ENCODE measurements at regions not wholly inside any gene's neighbourhood (a gene's known extent, or its start where the extent isn't known, plus 50 kb on each side); places are given as distances from the start of the nearest gene placed in this dataset.

DNA sequence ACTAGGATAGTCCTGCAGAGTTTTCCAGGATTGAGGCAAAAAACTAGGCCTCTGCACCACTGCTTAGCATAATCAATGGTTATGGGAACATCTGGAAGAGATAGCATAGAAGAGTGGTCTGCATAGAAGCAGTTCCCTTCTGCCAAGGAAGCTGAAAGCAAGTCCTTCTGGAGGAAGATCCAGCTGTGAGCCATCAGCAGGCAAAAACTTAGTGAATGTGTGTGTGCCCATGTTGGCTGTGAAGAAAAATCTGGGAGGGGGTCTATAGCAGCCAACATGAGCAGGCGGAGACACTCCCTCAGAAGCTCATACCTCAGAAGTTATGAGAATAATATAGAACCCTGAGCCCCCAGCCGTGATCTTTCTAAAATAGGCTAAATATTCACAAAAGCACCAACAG is 228.1 kb upstream of the STEAP1 start:
- DNase-seq (ENCODE audit: low read depth, low spot score), result no peak

DNA sequence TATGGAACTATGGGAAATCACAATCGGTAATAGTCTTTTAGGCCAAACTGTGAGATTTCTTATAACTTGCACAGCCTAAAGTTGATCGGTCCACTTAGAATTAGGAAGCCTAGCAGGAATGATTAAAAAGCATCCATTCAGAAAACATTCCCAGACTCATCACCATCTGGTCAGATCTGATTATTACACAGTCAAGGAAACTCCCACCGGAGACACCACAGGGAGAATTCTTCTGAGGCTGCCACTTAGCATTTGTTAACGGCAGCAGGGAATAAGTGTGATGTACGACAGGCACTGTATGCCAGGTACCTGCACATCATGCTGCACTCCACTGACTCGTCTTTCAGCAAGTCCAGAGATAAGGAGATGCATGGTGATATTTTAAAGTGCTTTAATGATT is 227.6 kb upstream of the STEAP1 start:
- DNase-seq (ENCODE audit: low read depth, low spot score), result no peak

DNA sequence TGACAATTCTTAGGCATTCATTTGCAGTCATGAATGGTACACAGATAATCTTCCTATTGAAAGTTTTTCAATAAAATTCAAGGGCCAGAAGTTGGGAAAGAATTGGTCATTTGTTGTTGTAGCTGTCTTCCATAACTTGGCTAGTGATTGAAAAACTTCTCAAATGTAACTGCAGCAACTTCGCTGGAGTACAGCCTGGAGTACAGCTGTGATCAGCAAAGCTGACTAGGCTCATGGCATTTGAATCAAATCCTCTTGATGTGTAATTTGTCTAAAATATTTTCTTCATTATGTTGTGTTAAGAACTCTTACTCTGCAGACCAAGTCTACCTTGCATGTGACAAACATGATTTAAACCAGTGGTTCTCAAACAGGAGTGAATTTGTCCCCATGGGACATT is 226.5 kb upstream of the STEAP1 start:
- no peak for DNase-seq (ENCODE audit: low read depth, low spot score)

DNA sequence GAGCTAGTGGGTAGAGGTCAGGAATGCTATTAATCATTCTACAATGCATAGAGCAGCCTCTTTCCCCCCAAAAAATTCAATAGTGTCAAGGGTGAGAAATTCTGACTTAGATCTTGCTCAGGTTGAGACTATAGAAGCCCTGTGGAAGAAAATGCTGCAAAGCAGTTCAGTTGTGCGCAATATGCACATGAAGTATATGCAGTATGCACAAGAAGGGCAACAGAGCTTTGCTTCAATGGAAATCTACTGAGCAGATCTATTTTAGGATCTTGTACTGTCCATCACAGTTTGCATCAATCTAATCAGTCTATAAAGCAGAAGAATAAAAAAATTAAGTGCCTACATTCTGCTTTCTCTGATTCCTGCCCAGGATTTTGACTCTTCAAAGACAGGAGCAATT is 225.8 kb upstream of the STEAP1 start:
- DNase-seq (ENCODE audit: low read depth, low spot score), result no peak

DNA sequence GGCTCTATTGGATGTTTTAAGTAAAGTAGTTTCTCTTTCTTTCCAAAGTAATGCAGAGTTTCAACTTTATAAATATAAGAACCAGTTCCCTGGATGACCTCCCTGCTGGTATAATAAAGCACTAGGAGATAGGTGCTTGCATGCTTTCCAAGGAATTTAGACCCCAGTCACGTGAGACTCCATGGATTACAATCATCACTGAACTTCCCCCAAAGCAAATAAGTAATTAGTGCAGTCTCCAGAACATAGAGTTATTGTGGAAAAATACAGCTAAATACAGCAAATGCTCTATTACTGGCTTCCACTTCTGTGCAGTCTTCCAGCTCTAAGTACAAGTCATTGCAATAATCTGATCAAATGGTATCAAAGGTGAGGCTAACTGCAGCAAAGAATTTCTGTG is 220.2 kb upstream of the STEAP1 start:
- no peak for DNase-seq (ENCODE audit: low read depth, low spot score)

DNA sequence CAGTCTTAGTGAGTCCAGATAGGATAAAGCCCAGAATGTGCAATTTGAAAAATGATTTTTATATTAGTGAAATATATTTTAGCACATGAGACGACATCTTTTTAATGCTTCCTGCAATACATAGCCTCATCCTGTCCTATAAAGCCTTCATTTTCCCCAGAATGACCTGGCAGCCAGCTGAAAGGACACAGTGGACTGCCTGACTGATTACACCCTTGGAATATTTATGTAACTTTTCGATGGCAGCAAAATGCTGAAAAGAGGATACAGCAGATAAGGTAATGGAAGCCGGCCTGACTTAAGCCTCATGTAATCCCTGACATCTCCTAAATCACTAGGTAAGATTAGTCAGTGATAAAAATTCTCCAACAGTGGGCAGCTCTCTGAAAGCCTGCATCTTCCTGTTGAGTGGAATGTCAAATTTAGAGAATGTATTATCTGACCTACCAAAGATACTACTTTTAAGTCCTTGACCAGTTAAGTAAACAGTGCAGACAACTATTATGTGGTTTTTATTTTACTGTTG is 210.7 kb upstream of the STEAP1 start:
- DNase-seq (ENCODE audit: low read depth, low spot score), result no peak

DNA sequence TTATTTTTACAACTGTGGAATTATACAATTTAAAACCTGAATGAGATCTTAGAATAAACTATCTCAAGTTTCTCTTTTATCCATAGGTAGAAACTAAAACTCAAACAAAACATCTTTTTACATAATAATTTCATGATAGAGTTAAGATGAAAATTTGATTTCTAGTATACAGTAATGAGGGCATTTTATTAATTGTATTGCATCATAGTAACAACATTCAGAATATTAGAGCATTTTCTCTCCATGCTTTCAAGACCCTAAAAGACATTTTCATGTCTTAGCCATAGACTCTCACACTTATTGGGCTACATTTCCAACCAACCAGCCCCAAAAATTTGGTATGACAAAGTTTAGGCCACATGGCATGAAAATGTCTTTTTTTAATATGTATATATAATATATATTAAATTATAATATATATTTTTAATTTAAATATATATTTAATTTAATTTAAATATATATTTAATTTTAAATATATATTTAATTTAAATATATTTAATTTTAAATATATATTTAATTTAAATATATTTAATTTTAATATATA is 195.7 kb upstream of the STEAP1 start:
- no peak for DNase-seq (ENCODE audit: low read depth, low spot score)

DNA sequence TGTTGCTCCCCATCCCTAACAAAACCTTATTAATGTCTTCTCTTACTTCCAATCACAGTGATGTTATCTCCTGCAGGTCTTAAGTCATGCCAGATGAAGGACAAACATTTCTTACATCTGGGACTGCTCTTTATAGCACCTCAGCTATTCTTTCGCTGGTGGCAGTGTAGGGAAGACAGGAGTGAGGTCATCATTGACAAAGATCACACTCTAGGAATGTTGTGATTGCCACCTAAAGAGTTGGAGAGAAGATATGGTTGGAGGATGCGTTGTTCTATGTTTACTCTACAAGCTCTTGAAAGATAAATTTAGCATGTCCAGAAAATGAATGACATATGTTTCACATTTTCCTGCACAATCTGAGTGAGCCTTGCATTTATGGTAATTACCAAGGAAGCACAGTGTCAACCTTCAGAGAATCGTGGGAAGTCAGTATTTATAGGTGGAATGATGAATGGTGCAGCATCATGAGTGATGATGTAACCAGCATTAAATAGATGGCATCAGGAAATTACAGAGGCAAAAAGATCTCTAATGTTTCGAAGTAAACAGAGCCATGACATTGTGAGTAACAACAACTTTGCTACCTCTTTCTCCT is 188.1 kb upstream of the STEAP1 start:
- DNase-seq (ENCODE audit: low read depth, low spot score), result no peak

DNA sequence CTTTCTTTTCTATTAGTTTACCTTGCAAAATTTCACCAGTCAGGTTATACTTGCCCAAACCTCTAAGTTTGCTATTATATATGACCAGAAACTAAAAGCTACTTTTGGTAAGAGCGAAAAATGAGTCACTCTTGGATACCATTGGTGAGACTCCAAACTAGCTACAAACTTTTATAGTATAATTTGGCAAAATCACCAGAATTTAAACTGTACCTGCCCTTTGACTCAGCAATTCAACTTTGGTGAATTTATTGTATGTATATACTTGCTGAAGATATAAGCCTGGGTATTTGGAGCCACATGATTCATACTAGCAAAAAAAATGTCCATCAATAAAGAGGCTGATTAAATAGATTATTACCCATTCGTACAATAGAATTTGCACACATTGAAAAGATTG is 178.7 kb upstream of the STEAP1 start:
- DNase-seq (ENCODE audit: low read depth, low spot score), result no peak

DNA sequence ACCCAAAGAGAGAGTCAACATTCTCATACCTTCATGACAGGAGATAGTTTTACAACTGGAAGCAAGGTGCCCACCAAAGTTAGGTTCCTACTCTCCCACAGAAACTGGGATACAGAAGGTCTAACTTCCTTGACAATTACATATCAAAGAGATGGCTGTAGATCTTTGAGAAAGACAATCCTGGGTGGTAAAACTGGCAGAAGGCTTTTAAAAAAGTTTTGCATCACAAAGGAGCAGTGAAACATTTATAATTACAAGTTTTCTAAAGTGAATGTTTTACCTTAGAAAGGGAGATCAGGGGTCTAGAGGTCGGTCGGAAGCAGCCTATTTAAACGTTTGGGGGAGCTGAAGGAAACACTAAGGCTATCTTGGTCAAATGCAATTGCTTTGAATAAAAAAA is 166.6 kb upstream of the STEAP1 start:
- DNase-seq (ENCODE audit: low read depth, low spot score), result no peak

DNA sequence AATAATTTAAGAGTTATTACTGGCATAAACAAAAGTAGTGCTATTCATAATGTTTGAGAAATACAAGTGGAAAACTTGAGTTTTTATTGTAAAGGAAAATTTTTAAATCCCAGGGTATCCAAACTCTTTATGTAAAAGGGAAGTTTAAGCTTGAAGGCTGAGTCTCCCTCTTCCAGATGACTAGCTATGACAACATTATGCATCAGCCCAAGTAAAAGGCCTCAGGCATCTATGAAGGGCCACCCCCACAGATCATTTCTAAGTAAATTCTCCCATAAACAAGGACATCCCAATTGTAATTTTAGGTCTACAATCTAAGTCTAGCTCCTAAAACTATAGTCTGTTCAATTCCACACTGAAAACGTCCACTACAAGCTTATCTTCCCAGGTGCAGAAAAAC is 166.2 kb upstream of the STEAP1 start:
- no peak for DNase-seq (ENCODE audit: low read depth, low spot score)

DNA sequence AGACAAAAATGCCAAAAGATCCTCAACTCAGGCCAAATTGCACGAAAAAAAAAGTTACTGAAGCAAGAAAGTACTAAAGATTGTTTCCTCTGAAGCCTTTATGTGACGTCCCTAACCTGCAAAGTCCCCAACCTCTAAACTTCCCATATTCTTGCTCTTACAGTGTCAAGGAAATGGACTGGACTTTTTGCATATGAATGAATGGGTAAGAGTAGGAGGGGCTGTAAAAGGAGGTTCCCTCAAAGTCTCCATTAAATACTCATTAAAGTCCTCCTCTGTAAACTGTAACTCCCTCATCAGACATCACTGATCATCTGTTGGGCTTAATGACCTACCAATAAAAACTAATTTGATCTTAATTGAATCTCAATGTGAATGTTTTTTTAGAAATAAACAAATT is 164.8 kb upstream of the STEAP1 start:
- no peak for DNase-seq (ENCODE audit: low read depth, low spot score)

DNA sequence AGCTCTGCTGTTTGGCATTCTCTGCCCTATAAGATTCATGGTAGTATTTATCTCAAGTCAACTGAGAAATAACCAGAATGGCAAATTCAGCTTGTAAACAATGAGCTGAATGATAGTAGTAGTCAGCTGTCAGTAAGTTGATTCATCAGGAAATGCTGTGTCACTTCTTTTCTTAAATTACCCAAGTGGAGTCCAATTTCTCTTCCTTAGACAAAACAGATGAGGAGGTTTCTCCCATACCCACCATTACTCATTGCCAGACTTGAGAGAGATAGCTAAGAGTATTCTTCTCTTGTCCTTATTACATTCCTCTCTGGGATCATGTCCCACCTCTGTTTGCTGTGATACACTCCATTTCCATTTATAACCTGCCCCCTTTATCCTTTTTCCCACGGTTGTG is 159.8 kb upstream of the STEAP1 start:
- DNase-seq (ENCODE audit: low read depth, low spot score), result no peak

DNA sequence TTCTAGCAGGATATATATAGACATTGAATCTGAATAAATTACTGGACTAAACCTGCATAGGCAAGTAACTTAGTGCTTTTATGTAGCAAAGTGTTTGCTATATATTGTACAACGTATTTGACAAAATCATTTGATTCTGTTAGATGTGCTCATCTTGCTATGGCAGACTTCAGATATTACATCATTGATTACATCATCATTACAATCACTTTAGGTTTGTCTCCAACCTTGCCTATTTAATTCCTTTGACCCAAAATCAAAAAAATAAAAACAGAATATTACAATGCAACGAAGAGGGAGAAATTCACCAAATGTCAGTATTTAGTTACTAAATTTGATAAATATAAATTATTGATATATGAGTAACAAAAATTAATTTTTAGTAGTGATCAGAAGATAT is 155.7 kb upstream of the STEAP1 start:
- no peak for DNase-seq (ENCODE audit: low read depth, low spot score)

DNA sequence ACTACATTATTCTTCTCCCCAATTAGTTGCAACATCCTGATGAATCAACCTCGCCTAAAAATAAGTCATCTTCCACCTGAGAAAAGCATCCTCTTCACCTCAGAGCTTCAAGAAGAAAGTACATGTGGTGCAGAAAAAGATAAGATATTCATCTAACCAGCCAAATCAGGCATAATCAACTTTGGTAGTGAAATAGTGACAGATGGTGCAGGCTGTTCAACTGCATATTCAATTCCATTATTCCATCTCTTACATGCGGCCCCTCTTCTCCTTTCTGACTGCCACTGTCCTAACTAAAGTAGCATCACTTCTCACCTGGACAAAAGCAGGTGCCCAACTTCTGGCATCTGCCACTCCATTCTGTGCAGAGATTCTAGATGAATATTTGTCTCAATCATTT is 148.4 kb upstream of the STEAP1 start:
- no peak for DNase-seq (ENCODE audit: low read depth, low spot score)

DNA sequence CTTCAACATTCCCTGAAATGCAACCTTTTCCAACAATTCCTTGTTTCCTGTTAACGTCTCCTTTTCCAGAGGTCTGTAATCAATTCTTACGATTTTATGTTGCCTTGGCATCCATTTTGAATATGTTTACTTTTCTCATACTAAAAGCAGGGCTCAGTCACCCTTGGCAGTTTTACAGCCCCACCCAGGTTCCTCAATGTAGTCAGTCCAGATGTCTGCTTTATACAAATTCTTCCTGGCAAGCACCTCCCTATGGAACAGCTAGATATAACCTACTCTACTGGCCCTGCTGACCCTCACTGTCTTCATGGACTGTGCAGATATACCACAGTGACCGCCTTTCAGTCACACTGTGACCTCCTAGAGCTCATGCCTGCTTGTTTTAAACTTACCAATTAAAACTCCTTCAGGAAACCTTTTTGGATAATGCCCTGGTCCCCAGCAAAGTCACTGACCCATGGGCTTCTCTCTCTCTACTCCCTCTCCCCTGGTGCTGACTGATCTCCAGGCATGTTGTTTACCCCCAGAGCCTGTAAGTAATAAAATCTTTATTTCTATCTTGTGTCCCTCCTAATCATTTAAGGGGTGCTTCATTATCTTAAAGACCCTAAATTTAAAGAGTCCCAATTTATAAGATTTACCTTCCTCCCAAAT is 147.1 kb upstream of the STEAP1 start:
- no peak for DNase-seq (ENCODE audit: low read depth, low spot score)

DNA sequence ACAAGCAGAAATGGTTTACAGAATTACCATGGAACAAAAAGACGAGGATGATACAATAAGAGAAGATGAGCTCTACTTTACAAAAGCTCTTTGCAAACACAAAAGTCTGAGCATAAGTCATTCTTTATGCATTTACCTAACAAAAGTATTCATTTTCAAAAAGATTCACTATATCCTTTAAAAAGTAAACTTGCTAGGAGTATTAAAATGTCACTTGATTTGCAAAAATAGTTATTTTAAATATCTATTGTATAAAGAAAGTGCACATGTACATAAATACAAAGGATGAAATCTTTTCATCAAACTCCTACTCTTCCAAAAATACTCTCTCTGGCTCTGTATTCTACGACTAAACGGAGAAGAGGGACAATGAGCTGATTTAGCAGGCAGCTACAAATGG is 146.4 kb upstream of the STEAP1 start:
- no peak for DNase-seq (ENCODE audit: low read depth, low spot score)

DNA sequence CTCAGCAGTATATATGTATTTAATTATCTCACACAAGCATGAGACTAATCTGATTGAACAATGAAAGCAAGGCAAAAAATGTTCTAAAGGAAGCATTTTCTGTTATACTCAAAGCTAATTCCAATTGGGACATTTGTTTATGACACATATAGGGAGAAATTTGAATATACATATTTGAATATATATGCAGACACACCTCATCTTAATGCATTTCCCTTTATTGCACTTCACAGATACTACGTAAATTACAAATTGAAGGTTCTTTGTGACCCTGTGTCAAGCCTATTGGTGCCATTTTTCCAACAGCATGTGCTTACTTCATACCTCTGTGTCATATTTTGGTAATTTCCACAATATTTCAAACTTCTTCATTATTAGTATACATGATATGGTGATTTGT is 132.1 kb upstream of the STEAP1 start:
- no peak for DNase-seq (ENCODE audit: low read depth, low spot score)

DNA sequence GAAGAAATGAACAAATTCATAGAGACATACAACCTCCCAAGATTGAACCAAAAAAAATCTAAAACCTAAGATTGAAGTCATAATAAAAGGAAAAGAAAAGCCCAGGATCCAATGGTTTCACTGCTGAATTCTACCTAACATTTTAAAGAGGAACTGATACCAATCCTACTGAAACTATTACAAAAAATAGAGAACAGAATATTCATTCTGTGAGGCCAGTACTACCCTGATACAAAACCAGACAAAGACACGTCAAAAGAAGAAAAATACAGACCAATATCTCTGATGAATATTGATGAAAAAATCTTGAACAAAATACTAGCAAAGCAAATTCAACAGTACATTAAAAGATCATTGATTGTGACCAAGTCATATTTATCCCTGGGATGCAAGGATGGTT is 128.5 kb upstream of the STEAP1 start:
- DNase-seq (ENCODE audit: low read depth, low spot score), result no peak

DNA sequence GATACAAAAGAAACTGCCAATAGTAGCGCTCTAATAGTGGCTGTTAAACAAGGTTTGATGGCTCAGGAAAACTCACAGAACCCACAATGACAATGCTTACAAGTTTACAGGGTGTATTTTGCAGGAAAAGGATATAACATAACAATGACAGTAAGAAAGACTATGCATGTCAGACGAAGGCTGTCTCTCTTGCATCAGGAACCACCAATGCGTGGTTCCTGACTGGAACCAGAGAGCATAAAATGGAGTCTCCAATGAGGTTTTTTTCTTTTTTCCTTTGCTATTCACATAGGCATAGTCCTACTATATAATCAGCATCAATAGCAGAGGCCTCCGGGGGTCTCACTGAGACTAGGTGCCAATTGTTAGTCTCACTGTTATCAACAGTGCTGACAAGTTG is 120.4 kb upstream of the STEAP1 start:
- DNase-seq (ENCODE audit: low read depth, low spot score), result no peak

DNA sequence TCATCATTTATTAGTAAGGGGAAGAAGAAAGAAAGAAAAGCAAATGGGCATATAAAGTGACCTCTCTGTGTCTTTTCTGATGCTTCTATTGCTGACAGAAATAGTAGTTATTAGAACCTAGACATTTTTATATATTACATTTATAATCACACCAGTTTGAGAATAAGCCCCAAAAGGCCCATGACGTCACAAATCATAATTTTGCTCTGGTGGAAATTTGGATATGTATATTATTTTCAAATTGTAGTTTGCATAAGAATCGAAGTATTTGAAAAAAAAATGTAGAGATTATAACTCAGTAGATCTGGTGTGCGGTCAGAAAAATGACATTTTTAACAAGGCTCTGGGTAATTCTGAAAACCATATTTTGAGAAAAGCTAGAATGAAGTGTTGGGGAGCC is 101.2 kb upstream of the STEAP1 start:
- no peak for DNase-seq (ENCODE audit: low read depth, low spot score)

DNA sequence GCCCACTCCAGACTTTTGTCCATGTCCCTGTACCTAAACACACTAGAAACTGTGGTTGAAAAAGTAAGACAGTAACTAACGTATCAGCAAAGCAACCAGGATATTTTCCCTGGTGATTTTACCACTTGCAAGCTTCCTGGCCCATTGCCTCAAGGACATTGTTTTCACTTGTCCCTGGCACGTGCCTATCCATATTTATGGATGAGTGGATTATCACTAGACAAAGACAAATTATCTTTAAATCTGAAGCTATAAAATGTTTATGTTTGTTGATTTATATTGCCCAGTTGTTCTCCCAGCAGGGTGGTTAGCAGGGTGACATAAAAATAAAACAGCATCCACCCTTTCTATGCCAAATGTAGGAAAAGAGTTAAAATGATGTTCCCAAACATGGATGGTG is 93.2 kb upstream of the STEAP1 start:
- no peak for DNase-seq (ENCODE audit: low read depth, low spot score)

DNA sequence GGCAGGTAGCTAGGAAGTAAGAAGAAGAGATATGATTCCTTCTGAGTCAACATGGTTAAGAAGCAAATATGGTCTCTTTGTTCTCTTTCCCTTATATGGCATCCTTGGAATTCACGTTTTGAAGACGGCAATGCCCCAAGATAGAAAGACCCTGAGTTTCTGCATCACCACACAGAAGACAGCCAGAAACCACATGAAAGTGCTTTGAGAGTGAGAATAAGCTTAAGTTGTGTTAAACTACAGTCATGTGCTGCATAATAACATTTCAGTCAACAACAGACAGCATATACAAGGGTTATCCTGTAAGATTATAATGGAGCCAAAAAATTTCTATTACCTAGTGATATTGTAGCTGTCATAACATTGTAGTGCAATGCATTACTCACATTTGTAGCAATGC is 89.9 kb upstream of the STEAP1 start:
- no peak for DNase-seq (ENCODE audit: low read depth, low spot score)

DNA sequence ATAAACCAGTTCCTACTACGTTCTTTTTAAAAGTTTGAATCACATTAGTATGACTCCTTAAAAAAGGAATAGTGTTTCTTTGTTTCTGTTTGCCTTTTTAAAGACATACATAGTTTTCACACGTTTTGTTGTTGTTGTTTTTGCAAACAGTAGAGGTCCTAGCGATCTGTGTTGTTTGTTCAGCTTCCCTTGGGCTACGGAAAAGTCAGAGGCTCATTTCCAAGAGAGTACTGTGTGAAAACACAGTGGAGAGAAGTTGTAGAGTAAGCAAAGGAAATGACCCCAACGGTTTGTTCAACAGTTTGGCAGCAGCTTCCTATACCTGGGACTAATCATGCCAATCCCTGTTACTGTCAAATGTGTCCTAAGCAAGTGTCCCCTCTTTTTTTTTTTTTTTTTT is 87.1 kb upstream of the STEAP1 start:
- no peak for DNase-seq (ENCODE audit: low read depth, low spot score)
